ENCODE measurements at regions not wholly inside any gene's neighbourhood (a gene's known extent, or its start where the extent isn't known, plus 50 kb on each side); places are given as distances from the start of the nearest gene placed in this dataset.

DNA sequence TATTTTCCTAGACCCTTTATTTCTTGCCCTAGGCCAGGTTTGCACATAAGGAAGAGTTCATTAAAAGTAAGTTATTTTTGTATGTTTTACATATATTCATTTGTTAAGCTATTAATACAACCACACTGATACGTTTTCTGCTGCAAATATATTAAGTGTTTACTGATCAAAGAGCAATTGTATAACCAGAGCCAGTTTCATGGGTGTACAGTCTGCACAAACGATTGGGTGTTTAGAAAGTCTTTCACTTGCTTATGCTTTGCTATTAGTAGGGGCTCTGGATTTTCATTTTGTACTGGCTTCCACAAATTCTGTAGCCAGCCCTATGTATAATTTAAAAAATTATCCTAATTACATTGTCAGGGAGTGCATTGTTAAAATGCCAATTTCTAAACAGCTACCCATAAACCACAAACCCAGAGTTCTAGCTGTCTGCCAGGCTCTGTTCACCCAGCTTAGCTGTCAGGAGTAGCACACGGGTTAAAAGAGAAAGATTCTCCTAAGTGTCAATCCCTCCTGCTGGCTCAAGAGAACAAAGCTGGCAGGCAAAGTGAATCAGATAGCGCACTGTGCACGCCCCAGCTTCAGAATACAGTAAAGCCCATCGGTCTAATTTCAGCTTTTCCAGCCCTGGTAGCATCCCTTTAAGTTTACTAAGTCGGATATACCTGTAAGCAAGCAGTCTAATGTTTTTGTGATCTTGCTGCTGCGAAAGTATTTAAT lies 151.0 kb upstream of the LMO3 start:
- TF ChIP-seq POLR2A (IDR thresholded peaks at IDR 0.05) (no peak), CTCF (IDR thresholded peaks at IDR 0.05) (no peak)

Measured in uterus (tissue), 2 donors.